HG03108 (cell line): ENCODE measurements at regions not wholly inside any gene's neighbourhood (a gene's known extent, or its start where the extent isn't known, plus 50 kb on each side); places are given as distances from the start of the nearest gene placed in this dataset.

ENCODE experiments used
- ATAC-seq: cut with Tn5 transposase; IDR thresholded peaks from one replicate; pipeline ENCODE4 v1.9.1; 2021; ENCODE audit warnings: moderate library complexity; ENCODE audit not compliant: unreplicated experiment

GRCh38 chr17:56735842-56736241, 97.9 kb downstream of the C17orf67 start:
- ATAC-seq = no peak

GRCh38 chr17:56737421-56738161, 96.1 kb downstream of the C17orf67 start:
- ATAC-seq = peak; percentile 61

- no peak for ATAC-seq
Measured at GRCh38 chr17:56739376-56739775, 94.3 kb downstream of the C17orf67 start.

- no peak for ATAC-seq
Measured at GRCh38 chr17:56739776-56740175, 93.9 kb downstream of the C17orf67 start.

- no peak for ATAC-seq
Measured at GRCh38 chr17:56740481-56740880, 93.2 kb downstream of the C17orf67 start.
